ENCODE measurements at regions not wholly inside any gene's neighbourhood (a gene's known extent, or its start where the extent isn't known, plus 50 kb on each side); places are given as distances from the start of the nearest gene placed in this dataset.

GRCh38 chr6:111956098-111956497, 82.8 kb upstream of the FYN start:
- intact Hi-C loops (cut with DNase I): no loop called here
- no peak for TF ChIP-seq POLR2A (IDR thresholded peaks at IDR 0.05)
- TF ChIP-seq, protein P1, sequence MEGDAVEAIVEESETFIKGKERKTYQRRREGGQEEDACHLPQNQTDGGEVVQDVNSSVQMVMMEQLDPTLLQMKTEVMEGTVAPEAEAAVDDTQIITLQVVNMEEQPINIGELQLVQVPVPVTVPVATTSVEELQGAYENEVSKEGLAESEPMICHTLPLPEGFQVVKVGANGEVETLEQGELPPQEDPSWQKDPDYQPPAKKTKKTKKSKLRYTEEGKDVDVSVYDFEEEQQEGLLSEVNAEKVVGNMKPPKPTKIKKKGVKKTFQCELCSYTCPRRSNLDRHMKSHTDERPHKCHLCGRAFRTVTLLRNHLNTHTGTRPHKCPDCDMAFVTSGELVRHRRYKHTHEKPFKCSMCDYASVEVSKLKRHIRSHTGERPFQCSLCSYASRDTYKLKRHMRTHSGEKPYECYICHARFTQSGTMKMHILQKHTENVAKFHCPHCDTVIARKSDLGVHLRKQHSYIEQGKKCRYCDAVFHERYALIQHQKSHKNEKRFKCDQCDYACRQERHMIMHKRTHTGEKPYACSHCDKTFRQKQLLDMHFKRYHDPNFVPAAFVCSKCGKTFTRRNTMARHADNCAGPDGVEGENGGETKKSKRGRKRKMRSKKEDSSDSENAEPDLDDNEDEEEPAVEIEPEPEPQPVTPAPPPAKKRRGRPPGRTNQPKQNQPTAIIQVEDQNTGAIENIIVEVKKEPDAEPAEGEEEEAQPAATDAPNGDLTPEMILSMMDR (IDR thresholded peaks at IDR 0.05): no peak
- no peak overlapping the region for H3K27ac ChIP-seq
- no peaks in the 10 kb centered on the region for H3K9me3 ChIP-seq
- peaks cover 0 to 6% (median 0%) of the 10 kb centered on the region in 4 donors for H3K27me3 ChIP-seq
- 61 to 66% methylated on average over 2 of the region's 2 CpGs for WGBS, 2 donors
- no peak for DNase-seq
- peaks cover 0 to 4% (median 0%) of the 10 kb centered on the region in 3 donors for H3K4me1 ChIP-seq
- no peak overlapping the region for H3K4me3 ChIP-seq
- H3K36me3 ChIP-seq: no peaks in the 10 kb centered on the region

GRCh38 chr6:111957623-111958315, 84.5 kb upstream of the FYN start:
- Histone ChIP-seq H3K27me3 (peaks cover 0 to 6% (median 0%) of the 10 kb centered on the region in 4 donors), H3K36me3 (no peaks in the 10 kb centered on the region), H3K4me3 (no peak overlapping the region), H3K9me3 (no peaks in the 10 kb centered on the region), H3K27ac (no peak overlapping the region), H3K4me1 (peaks cover 0 to 4% (median 0%) of the 10 kb centered on the region in 3 donors)
- TF ChIP-seq, protein P1 (IDR thresholded peaks at IDR 0.05): no peak
- no peak for TF ChIP-seq POLR2A (IDR thresholded peaks at IDR 0.05)
- DNase-seq: no peak
- WGBS, 2 donors: 72 to 77% methylated on average over 10 of the region's 10 CpGs
- intact Hi-C loops (cut with DNase I): no loop called here

- WGBS, 2 donors: 78 to 83% methylated on average over 4 of the region's 4 CpGs
- TF ChIP-seq, protein P1 (IDR thresholded peaks at IDR 0.05): no peak
- no peak for TF ChIP-seq POLR2A (IDR thresholded peaks at IDR 0.05)
- no peak for DNase-seq
- Histone ChIP-seq H3K9me3 (no peaks in the 10 kb centered on the region), H3K27ac (no peak overlapping the region), H3K4me3 (no peak overlapping the region), H3K36me3 (no peaks in the 10 kb centered on the region), H3K27me3 (peaks cover 0 to 6% (median 0%) of the 10 kb centered on the region in 4 donors), H3K4me1 (no peaks in the 10 kb centered on the region)
- intact Hi-C loops (cut with DNase I): no loop called here
Observed at GRCh38 chr6:111958534-111958933, 85.3 kb upstream of the FYN start.

DNA sequence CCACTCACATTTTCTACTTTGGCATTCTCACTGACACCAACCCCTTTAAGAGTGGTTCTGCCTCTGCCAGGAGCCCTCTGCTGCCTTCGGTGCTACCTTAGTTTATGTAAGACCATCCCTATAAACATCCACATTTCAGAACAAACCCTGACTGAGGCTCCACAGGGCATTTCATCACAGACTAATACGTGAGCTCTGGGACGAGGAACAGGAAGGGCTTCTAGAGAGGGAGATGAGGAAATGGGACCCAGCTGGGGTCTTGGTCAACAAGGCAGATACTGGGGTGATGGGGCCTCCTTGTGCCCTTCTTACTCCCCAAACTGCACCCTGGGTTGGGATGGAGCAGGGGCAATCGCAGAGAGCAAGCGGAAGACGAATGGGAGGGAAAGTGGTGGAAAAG, 86.5 kb upstream of the FYN start:
- intact Hi-C loops (cut with DNase I): no loop called here
- Histone ChIP-seq H3K4me3 (no peak overlapping the region), H3K4me1 (no peaks in the 10 kb centered on the region), H3K9me3 (no peaks in the 10 kb centered on the region), H3K36me3 (no peaks in the 10 kb centered on the region), H3K27me3 (peaks cover 0 to 6% (median 0%) of the 10 kb centered on the region in 4 donors), H3K27ac (no peak overlapping the region)
- TF ChIP-seq, protein P1 (IDR thresholded peaks at IDR 0.05): no peak
- no peak for TF ChIP-seq POLR2A (IDR thresholded peaks at IDR 0.05)
- 75 to 96% methylated on average over 5 to 6 of the region's 6 CpGs for WGBS, 2 donors
- DNase-seq: no peak

DNA sequence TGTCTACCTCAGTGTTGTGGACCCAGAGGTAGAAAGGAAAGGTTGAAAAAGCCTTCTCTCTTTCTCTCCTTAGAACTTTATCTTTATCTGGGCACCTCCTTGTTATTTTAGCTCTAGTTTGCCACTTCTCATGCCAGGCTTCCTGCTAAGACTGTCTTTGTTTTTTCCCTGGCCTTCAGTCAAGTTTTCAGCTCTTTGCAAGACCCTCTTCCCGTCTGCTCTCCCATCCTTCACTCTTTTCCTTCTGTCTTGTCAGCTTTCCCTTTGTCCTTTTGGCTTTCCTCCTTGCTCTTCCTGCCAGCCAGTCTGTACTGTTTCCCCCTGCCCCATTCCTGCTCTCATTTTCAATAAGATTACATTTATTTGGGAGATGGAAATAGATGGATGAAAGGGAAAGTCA, 86.8 kb upstream of the CCN6 start:
- Histone ChIP-seq H3K27ac (no peak overlapping the region), H3K9me3 (no peaks in the 10 kb centered on the region), H3K27me3 (no peaks in the 10 kb centered on the region), H3K4me3 (no peak overlapping the region), H3K36me3 (no peaks in the 10 kb centered on the region), H3K4me1 (no peaks in the 10 kb centered on the region)
- intact Hi-C loops (cut with DNase I): no loop called here
- 50 to 65% methylated on average over 1 of the region's 1 CpG for WGBS, 2 donors
- DNase-seq: no peak
- no peak for TF ChIP-seq POLR2A (IDR thresholded peaks at IDR 0.05)
- TF ChIP-seq, protein P1 (IDR thresholded peaks at IDR 0.05): no peak
